HT1080 (cell line): ENCODE measurements at regions not wholly inside any gene's neighbourhood (a gene's known extent, or its start where the extent isn't known, plus 50 kb on each side); places are given as distances from the start of the nearest gene placed in this dataset.
A peak's percentile ranks its signal among the peaks of the same experiment; 100 is the strongest.
"Not testable (repeated sequence)": the region's sequence is repeated elsewhere in the genome, so short reads cannot be mapped to it uniquely, and the experiment has no call there.

Experiments
- DNase-seq: peaks from one replicate; pipeline ENCODE4 v3.0.0-alpha.2; 2015; ENCODE audit warnings: low read depth

- no peak for DNase-seq
Measured at GRCh38 chr6:4341078-4341797, 205.9 kb upstream of the ECI2 start.

DNA sequence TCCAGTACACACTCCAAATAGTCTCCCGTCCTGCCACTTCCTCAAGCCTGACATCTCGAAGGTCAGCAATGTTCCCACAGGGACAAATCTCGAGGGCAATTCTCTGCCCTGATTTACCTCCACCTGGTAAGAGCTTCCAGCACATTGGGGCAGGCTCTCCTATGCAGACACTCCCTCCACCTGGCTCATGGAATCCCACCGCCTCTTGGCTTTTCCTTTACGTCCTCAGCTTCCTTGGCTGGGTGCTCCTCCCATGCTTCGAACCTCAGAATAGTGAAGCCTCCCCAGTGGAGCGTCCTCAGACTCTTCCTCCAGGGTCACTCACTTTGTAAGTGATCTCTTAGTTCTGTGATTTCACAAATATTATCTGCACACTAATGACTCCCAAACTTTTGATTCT lies 205.2 kb upstream of the ECI2 start:
- DNase-seq = no peak

DNA sequence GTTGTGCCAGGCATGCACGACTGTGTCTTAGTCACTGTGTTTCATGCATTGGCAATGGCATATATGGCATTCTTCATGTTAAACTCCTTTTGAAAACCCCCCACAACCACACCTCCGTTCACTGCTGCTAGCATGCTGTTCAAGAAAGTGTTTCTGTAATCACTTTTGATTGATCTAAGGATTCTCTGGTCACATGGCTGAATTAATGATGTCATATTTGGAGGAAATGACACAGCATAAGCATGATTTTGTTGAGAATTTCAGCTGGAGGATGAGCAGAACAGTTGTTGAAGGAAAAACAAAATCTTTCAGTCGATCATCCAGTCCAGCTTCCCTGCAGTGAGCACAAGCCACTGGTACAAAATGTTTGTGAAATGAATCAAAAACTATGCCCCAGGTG lies 203.5 kb upstream of the ECI2 start:
- DNase-seq = no peak

GRCh38 chr6:4336778-4337442 lies 201.5 kb upstream of the ECI2 start:
- no peak for DNase-seq

DNA sequence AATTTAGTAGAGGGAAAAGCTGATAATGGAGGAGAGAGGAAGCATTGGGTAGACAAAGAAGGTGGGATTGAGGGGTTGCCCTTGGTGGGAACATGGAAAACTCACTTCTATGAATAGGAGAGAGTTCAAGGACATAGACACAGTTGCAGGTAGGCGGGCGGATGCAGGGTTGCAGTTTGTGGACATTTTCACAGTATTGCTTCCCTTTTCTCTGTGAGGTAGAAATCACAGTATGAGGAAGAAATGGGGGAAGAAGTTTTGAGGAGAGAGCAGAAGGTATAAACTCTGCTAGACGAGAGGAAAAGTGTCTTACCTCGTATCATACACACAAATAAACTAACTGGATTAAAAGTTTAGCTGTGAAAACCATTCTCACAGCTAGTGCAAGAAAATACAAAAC lies 200.7 kb upstream of the ECI2 start:
- no peak for DNase-seq

DNA sequence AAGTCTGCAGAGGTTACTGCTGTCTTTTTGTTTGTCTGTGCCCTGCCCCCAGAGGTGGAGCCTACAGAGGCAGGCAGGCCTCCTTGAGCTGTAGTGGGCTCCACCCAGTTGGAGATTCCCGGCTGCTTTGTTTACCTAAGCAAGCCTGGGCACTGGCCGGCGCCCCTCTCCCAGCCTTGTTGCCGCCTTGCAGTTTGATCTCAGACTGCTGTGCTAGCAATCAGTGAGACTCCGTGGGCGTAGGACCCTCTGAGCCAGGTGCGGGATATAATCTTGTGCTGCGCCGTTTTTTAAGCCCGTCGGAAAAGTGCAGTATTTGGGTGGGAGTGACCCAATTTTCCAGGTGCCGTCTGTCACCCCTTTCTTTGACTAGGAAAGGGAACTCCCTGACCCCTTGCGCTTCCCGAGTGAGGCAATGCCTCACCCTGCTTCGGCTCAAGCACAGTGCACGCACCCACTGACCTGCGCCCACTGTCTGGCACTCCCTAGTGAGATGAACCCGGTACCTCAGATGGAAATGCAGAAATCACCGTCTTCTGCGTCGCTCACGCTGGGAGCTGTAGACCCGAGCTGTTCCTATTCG lies 198.9 kb upstream of the ECI2 start:
- DNase-seq = not testable (repeated sequence)

- DNase-seq = no peak
Measured at GRCh38 chr6:4327841-4328240, 192.5 kb upstream of the ECI2 start.

- no peak for DNase-seq
Measured at GRCh38 chr6:4324746-4325145, 189.4 kb upstream of the ECI2 start.

GRCh38 chr6:4323322-4323721 lies 187.9 kb upstream of the ECI2 start:
- no peak for DNase-seq

DNA sequence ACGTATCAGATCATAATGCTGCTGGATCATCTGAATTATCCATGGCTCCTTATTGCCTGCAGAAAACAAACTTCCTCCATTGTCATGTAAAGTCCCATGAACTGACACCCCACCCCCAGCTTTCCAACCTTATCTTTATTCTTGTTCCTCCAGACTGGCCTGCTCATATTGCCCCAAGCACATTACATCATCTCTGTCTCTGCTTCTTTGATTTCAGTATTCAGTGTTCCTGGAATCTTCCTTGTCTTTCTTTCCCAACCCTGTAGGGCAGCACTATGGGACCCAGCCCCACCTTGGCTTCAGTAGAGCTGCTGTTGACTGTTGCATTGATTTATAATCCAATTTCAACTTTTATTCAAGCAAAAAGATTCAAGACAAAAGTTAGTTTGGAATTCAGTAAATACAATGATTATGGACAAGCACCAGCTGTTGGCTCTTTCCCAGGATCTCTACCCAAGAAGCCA lies 187.5 kb upstream of the ECI2 start:
- DNase-seq = no peak

GRCh38 chr6:4322134-4322845 lies 186.9 kb upstream of the ECI2 start:
- no peak for DNase-seq

- peak; percentile 85 for DNase-seq
Measured at GRCh38 chr6:4320860-4321259, 185.5 kb upstream of the ECI2 start.

DNA sequence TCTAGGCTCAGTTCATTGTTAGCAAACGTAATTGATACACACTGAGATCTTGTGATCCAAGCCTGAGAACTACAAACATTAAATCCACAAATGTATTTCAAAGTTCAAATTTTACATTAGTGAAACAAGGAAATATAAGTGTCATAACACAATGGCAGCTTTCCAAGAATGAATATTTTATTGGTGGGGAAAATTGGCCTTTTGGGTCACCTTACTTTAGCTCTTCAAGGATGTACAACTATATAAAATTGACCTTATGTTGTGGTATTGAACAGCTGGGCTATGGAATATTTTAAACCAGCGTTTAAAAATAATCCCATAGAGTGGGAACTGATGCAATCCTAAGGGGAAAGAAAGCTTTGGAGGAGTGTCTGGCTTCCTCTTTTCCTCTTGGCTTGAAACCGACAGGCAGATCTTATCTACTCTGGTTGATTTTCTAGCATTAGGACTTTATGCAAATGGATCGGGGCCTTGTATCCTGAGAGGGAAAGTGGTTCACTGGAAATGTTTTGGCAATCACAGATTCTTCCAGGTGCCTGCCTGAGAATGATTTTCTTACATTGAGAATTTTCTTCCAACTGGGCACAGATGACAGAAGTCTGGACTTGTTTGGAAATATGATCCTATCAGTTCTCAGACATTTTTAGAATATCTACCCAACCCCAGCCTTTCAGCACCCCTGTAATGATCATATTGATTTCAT lies 184.8 kb upstream of the ECI2 start:
- peak; percentile 31 for DNase-seq

DNA sequence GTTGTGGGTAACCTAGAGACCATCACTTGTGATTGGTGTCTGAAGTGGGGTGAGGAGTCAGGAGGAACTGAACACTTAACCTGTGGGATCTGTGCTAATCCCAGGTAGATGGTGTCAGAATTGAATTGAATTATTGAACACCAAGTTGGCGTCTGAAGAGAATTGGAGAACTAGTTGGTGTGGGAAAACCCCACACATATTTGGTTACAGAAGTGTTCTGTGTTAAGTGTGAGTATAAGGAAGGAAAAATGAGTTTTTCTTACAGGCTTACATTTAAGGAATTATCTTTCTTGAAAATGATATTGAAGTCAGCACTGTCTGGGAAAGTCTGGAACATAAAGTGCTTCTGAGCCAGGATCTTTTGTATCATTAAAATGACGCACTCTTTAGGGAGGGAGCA lies 182.9 kb upstream of the ECI2 start:
- DNase-seq = no peak

- DNase-seq = peak; percentile 90
Measured at GRCh38 chr6:4316867-4317400, 181.6 kb upstream of the ECI2 start.

- DNase-seq = no peak
Measured at GRCh38 chr6:4314201-4314707, 178.9 kb upstream of the ECI2 start.

GRCh38 chr6:4313044-4313686 lies 177.8 kb upstream of the ECI2 start:
- DNase-seq = peak; percentile 90

GRCh38 chr6:4311976-4312860 lies 176.8 kb upstream of the ECI2 start:
- DNase-seq = no peak

DNA sequence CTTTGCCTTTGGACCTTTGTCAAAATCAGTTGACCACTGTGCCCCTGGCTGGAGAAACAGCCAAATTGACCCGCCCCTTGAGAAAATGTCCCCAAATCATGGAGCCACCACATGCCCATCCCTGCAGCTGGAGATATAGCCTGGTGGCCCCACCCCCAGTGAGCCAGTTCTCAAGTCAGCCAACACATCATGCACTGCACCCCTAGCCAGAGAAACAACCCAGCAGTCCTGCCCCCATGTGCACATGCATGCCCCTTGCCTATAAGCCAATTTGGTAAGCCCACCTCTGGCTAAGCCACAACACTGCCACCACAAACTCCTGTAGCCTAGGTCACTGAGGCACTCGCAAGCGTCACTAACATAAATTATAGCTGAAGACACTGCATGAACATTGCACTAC lies 174.2 kb upstream of the ECI2 start:
- DNase-seq = no peak
